ENCODE measurements at regions not wholly inside any gene's neighbourhood (a gene's known extent, or its start where the extent isn't known, plus 50 kb on each side); places are given as distances from the start of the nearest gene placed in this dataset.

- H4K20me1 ChIP-seq (ENCODE audit: insufficient read depth, low read length), result no peaks in the 10 kb centered on the region
- no peak overlapping the region for H3K27ac ChIP-seq (ENCODE audit: low read length)
- no peak for TF ChIP-seq CTCF (IDR thresholded peaks at IDR 0.05; ENCODE audit: low read length)
- no peak for TF ChIP-seq EZH2phosphoT487 (IDR thresholded peaks at IDR 0.05; ENCODE audit: low read length)
- no peak for TF ChIP-seq EZH2 (optimal IDR thresholded peaks at IDR 0.05; ENCODE audit: low read depth, low read length)
- H3K4me2 ChIP-seq (ENCODE audit: low read depth, low read length), result no peak overlapping the region
- no peaks in the 10 kb centered on the region for H3K9me2 ChIP-seq (replicated peaks; ENCODE audit: insufficient read depth, low read length)
- H2AFZ ChIP-seq (ENCODE audit: low read length), result no peak overlapping the region
- H3K36me3 ChIP-seq (replicated peaks; ENCODE audit: insufficient read depth, low read length), result no peaks in the 10 kb centered on the region
- H3F3A ChIP-seq (ENCODE audit: insufficient read depth, low read length), result no peaks in the 10 kb centered on the region
- H3K9ac ChIP-seq (ENCODE audit: low read length), result no peak overlapping the region
- no peaks in the 10 kb centered on the region for H3K79me2 ChIP-seq (ENCODE audit: low read length)
- no peaks in the 10 kb centered on the region for H3K27me3 ChIP-seq (replicated peaks; ENCODE audit: insufficient read depth, low read length)
- DNase-seq, result no peak
- peaks cover 12% of the 10 kb centered on the region for H3K4me1 ChIP-seq (ENCODE audit: low read length)
- H3K9me3 ChIP-seq (replicated peaks; ENCODE audit: insufficient read depth, low read length), result no peaks in the 10 kb centered on the region
- H3K4me3 ChIP-seq (ENCODE audit: low read length), result no peak overlapping the region
These were observed 85.7 kb upstream of the RBBP8 start for GRCh38 chr18:22847392-22847791.

GRCh38 chr18:22847867-22848451 is 85.2 kb upstream of the RBBP8 start:
- no peak for DNase-seq
- Histone ChIP-seq H2AFZ (ENCODE audit: low read length) (no peak overlapping the region), H3K27me3 (replicated peaks; ENCODE audit: insufficient read depth, low read length) (no peaks in the 10 kb centered on the region), H3F3A (ENCODE audit: insufficient read depth, low read length) (no peaks in the 10 kb centered on the region), H3K9me3 (replicated peaks; ENCODE audit: insufficient read depth, low read length) (no peaks in the 10 kb centered on the region), H3K27ac (ENCODE audit: low read length) (no peak overlapping the region), H4K20me1 (ENCODE audit: insufficient read depth, low read length) (no peaks in the 10 kb centered on the region), H3K9me2 (replicated peaks; ENCODE audit: insufficient read depth, low read length) (no peaks in the 10 kb centered on the region), H3K4me3 (ENCODE audit: low read length) (no peak overlapping the region), H3K4me2 (ENCODE audit: low read depth, low read length) (no peak overlapping the region), H3K4me1 (ENCODE audit: low read length) (peaks cover 12% of the 10 kb centered on the region), H3K9ac (ENCODE audit: low read length) (no peak overlapping the region), H3K79me2 (ENCODE audit: low read length) (no peaks in the 10 kb centered on the region), H3K36me3 (replicated peaks; ENCODE audit: insufficient read depth, low read length) (no peaks in the 10 kb centered on the region)
- TF ChIP-seq EZH2 (optimal IDR thresholded peaks at IDR 0.05; ENCODE audit: low read depth, low read length) (no peak), CTCF (IDR thresholded peaks at IDR 0.05; ENCODE audit: low read length) (no peak), EZH2phosphoT487 (IDR thresholded peaks at IDR 0.05; ENCODE audit: low read length) (no peak)

- H4K20me1 ChIP-seq (ENCODE audit: insufficient read depth, low read length), result no peaks in the 10 kb centered on the region
- H3K36me3 ChIP-seq (replicated peaks; ENCODE audit: insufficient read depth, low read length), result no peaks in the 10 kb centered on the region
- no peak overlapping the region for H3K9ac ChIP-seq (ENCODE audit: low read length)
- no peak for DNase-seq
- no peaks in the 10 kb centered on the region for H3F3A ChIP-seq (ENCODE audit: insufficient read depth, low read length)
- H3K27me3 ChIP-seq (replicated peaks; ENCODE audit: insufficient read depth, low read length), result no peaks in the 10 kb centered on the region
- no peaks in the 10 kb centered on the region for H3K79me2 ChIP-seq (ENCODE audit: low read length)
- no peaks in the 10 kb centered on the region for H3K9me3 ChIP-seq (replicated peaks; ENCODE audit: insufficient read depth, low read length)
- H3K4me2 ChIP-seq (ENCODE audit: low read depth, low read length), result no peak overlapping the region
- no peaks in the 10 kb centered on the region for H3K9me2 ChIP-seq (replicated peaks; ENCODE audit: insufficient read depth, low read length)
- H3K4me1 ChIP-seq (ENCODE audit: low read length), result peaks cover 12% of the 10 kb centered on the region
- no peak overlapping the region for H3K4me3 ChIP-seq (ENCODE audit: low read length)
- H3K27ac ChIP-seq (ENCODE audit: low read length), result no peak overlapping the region
- H2AFZ ChIP-seq (ENCODE audit: low read length), result no peak overlapping the region
- no peak for TF ChIP-seq CTCF (IDR thresholded peaks at IDR 0.05; ENCODE audit: low read length)
- no peak for TF ChIP-seq EZH2 (optimal IDR thresholded peaks at IDR 0.05; ENCODE audit: low read depth, low read length)
- TF ChIP-seq EZH2phosphoT487 (IDR thresholded peaks at IDR 0.05; ENCODE audit: low read length), result no peak
These were observed 84.5 kb upstream of the RBBP8 start for GRCh38 chr18:22848615-22849014.

Measured in MM.1S (cell line).